ENCODE measurements at regions not wholly inside any gene's neighbourhood (a gene's known extent, or its start where the extent isn't known, plus 50 kb on each side); places are given as distances from the start of the nearest gene placed in this dataset.
A peak's percentile ranks its signal among the peaks of the same experiment; 100 is the strongest.

- no peak for DNase-seq
Observed at GRCh38 chr11:43576320-43576802, 104.2 kb upstream of the HSD17B12 start.

DNA sequence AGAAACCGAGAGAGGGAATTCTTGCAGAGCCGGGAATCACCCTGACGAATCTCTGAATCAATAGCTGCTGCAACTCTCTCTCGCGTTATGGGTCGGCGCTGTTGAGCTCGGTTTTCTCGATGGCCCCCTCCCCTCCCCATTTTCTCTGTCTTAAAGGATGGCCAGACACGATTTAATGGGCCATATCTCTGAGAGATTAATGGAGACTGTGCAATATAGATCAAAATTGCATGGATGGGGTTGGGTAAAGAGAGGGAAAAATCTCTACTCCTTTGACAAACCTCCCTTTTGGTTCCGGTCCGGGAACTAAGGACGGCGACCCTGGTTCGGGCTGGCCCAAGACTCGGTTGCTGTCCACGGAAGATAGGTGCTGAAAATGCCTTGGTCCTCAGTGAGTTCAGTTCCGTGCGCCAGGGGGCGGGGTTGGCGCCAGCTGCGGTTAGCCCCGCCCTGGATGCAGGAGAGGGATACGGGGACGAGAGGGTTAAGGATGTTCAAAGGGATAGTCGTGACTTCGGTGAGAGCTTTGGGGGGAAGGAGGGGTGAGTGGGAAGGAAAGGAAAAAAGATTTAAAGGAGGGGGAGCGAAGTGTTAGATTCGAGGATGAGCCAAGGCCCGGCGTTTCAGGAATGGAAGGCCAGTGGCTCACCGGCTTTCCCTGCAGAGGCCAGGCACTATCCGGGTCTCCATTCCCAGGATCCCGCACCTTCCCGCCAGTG lies 103.6 kb upstream of the HSD17B12 start:
- DNase-seq = no peak

DNA sequence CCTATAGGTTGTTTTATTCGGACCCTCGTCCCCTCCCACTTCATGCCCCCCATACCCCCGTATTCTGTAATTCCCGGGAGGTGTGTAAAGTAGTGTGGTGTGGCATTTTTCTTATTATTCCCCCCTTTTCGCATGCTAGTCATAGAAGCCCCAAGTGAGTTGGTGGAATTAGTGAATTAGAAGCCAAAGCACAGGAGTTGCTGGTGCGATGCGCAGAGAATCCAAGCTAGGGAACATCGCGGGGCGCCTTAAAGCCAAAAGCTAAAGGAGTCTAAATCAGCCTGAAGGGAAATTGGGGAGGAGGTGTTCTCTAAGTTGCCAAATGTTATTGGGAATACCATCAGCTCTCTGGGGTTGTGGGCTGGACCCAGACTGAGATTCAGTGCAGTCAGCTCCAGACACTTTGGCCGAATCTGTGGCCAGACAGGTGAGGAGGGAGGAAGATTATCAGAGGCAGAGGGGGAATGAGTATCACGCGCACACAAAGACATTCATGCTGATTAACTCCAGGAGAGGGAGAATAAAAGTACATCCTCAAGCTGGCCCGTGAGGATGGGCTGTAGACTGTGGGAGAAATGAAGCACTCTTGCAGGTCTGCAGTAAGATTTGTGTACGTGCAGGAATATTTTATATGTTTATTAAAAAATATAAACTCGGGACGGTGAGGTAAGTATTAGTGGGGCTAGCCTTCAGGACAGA lies 102.8 kb upstream of the HSD17B12 start:
- DNase-seq = no peak

GRCh38 chr11:43578346-43579170 lies 102.0 kb upstream of the HSD17B12 start:
- DNase-seq = no peak

DNA sequence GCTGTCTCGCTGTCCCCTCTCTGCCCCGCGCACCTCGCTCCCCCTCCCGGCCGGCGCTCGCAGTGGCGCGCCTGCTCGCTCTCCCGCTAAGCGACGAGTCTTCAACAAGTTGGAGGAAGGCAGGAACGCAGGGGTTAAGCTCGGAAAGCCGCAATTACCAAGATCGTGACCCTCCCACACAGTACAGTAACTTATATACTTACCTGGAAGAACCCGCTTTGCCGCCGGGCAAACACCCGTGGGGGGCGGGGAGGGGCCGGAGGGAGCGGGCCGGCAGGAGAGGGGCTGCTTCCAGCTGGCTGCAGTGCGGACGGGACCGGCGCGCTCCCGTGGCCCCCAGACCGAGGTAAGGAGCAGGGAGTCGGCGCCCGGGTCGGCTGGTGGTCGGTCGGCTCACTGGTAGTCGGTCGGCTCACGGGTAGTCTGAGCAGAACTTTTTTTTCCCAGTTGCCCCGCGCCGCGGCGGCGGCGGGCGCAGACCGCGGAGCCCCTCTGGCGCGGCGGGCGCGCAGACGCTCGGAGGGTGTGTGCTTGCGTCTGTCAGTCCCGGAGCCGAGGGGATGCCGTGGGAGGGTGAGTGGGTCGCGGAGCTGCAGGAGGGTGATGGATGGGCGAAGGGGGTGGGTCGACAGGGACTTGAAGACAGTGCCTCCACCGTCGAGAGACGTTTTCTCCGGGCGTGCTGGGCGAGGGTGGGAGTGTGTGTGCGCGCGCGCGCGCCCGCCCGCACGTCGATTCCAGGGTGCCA lies 101.2 kb upstream of the HSD17B12 start:
- DNase-seq = peak; percentile 25

DNA sequence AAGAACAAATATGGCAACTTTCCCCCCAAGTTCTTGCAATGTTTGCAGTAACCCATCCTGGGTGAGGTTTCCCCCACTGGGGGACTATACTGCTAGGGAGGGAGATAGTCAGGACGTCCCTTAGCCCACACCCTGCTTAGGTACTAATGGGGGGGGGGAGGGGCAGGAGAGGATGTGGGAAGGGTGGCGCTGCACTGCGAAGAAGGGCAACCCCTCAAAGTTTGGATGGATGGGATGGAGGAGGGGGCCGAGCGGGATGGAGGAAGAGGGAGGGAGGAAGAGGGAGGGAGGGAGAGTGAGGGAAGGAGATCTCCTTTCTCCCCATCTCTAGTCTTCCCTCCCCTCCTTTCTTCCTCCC lies 100.6 kb upstream of the HSD17B12 start:
- no peak for DNase-seq

GRCh38 chr11:43580735-43581369 lies 99.7 kb upstream of the HSD17B12 start:
- no peak for DNase-seq

DNA sequence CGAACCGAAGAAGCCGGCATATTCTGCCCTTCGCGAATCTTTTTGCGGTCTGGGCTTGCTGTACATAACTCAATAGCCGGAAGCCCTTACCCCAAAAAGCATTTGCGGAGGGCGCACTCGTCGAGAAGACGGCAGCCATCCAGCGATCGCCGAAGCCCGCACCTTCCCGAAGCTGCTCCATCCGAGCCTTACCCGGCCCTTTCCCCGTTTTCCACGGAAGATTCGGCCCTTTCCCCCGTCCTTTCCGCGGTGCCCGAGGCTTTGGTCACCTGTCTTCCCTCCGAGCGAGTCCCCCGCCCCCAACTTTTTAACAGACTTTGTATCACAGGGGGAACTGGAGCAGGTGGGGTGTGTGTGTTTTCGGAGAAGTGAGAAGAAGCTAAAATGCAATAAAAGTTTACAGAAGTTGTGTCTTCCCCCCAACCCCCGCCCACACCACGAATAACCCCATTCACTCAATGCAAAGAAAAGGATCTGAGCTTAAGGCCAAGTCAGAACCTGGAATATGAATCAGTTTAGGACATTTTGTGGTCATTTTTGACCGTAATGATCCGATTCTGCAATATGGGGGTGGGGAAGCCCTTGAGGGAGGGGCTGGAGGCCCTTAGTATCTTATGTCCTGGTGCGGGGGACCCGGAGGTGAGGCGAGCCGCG lies 99.0 kb upstream of the HSD17B12 start:
- no peak for DNase-seq

DNA sequence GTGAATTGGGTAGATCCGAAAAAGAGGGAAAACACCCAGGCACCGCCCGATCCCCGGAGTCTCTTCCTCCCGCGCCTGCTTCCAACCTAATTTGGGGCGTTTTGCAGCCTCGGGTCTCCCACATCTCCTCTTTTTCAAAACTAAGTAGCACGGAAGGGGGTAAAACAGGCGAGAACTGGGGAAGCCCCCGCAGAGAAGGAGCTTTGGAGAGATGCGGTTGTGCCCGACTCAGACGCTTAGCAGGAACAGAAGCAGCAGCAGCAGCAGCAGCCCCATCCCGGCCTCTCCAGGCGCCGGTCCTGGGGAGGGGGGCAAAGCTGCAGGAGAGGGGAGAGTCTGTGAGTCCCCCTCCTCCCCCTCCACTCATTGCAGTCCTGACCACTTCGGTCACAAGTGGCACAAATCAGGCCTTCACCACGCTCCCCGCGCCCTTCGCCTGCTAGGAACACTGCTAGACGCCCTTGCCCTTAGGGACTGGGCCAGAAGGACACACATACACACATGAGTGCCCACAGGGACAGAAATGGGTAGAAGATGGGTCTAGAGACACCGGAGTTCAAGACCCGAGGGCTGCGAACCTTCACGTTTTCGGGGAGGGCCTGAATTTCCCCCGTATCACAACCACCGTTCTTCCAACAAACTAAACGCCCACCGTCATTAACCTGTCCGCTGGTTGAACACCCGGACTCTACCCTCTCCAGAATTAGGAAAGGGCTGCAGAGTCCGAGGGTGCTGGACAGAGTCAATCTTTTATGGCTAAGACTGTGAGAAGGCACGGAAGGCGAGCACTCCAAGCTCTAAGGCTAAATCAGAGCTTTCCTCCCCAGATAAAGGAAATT lies 98.3 kb upstream of the HSD17B12 start:
- no peak for DNase-seq

DNA sequence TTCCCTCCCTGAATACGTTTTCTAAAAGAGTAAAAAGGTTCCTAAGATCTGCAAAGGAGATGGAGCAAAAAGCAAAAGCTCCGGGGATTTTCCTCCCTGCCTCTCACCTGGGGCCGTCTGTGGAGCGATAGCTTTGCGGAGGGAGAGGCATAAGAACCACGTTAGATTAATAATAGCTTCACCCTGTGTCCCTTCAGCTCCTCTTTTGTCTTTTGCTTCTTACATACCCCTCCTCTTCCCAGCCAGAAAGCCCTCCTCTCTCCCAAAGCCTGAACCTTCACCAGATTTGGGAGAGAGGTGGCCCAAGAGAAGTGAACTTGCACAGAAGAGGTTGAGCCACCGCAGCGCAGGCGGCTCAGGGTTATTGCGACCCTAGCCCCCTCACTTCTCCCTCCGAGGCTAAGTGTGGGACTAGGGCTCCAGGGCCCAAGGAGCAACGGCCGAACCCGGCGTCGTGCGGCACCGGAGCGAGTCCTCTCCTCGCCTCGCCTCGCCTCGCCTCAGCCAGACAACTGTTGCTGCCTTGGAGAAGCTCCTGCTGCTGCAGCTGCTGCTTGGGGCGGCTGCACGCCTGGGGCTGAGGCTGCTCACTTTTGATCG lies 97.6 kb upstream of the HSD17B12 start:
- no peak for DNase-seq

DNA sequence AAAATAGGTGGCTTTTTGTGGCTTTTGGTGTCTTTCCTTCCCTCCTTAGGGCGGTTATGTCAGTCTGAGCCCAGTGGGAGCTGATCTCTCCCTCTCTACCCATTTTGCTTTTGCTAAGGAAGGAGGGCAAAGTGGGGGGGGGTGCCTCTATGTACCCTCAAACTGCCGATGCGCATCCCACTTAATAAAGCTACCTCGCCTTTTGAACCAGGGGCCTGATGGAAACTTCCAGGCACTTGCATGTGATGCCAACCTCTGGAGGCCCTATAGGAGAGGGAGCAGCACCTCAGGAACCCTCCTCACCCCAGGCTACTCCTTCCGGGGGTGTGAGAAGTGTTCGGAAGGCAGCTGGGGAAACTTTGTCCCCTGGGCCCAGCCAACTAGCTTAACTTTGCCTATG lies 97.0 kb upstream of the HSD17B12 start:
- no peak for DNase-seq

- no peak for DNase-seq
Observed at GRCh38 chr11:43585877-43586608, 94.5 kb upstream of the HSD17B12 start.

- no peak for DNase-seq
Observed at GRCh38 chr11:43589601-43590250, 90.8 kb upstream of the HSD17B12 start.

DNA sequence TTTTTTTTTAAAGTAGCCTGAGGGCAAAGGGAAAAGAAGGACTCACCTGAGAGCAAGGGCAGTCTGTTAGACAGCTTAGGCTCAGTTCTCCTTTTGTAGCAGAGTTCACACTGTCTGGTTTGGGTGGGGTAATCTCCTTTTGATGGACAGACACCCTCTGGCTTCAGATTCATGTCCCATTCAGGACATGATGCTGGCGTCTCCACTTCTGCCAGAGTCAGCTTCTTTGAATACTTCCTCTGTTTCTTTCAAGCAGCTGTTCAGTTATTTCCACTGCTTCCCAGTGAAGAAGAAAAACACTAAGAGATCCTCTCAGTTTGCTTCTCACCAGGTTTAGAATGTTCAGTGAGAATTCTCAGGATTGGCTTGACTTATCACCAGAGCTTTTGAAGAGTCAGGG lies 79.0 kb upstream of the HSD17B12 start:
- no peak for DNase-seq

DNA sequence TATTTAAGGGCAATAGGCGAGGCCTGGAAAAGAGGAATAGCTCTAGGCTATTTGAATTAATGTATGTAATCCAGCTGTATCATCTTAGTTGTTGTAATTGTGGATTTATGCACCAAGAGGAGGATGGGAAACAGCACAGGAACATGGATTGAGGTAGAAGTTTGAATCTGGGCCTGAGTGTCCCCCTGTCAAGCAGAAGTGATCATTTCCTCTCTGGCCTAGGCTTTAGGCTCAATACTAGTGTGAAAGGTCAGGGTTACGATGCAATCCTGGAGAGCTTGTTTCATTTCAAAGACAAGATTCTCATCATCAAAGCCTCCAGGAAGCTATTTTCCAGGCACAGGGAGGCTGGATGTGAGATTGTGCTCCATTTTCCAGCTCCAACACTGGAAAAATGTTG lies 77.9 kb upstream of the HSD17B12 start:
- no peak for DNase-seq

- no peak for DNase-seq
Observed at GRCh38 chr11:43614214-43614613, 66.3 kb upstream of the HSD17B12 start.

- DNase-seq = no peak
Observed at GRCh38 chr11:43619863-43620505, 60.6 kb upstream of the HSD17B12 start.

DNA sequence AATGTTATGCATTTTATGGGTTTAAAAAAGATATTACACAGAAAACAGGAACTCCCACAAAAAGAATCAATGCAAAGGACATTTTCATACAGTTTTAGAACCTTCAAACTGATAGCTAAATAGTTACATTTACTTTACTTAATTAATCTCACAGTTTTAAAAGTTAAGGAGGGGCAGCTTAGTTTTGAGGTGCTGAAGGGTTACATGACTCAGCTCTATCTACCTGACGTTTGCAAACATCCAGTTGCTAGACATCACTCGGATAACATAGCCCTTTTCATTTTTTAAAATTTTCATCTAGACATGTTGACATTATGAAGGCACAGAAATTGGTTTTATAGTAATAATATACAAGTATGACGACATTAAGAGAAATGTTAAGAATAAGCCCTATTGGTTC lies 53.7 kb upstream of the HSD17B12 start:
- DNase-seq = no peak
